ENCODE measurements at regions not wholly inside any gene's neighbourhood (a gene's known extent, or its start where the extent isn't known, plus 50 kb on each side); places are given as distances from the start of the nearest gene placed in this dataset.
"Not testable (repeated sequence)": the region's sequence is repeated elsewhere in the genome, so short reads cannot be mapped to it uniquely, and the experiment has no call there.

- not testable (repeated sequence) for H3K27ac ChIP-seq (ENCODE audit: low read depth); H3K4me1 ChIP-seq (ENCODE audit: insufficient read depth); DNase-seq (ENCODE audit: extremely low spot score); H3K4me3 ChIP-seq (ENCODE audit: low read depth, low read length); H3K36me3 ChIP-seq (ENCODE audit: insufficient read depth)
- WGBS = 90% methylated on average over 4 of the region's 4 CpGs
These were observed 178.5 kb upstream of the GRIN3A start for GRCh38 chr9:101916948-101917347.

- H3K4me1 ChIP-seq (ENCODE audit: insufficient read depth) = no peaks in the 10 kb centered on the region
- no peak for DNase-seq (ENCODE audit: extremely low spot score)
- WGBS = 46% methylated on average over 1 of the region's 1 CpG
- no peaks in the 10 kb centered on the region for H3K36me3 ChIP-seq (ENCODE audit: insufficient read depth)
- no peak overlapping the region for H3K4me3 ChIP-seq (ENCODE audit: low read depth, low read length)
- H3K27ac ChIP-seq (ENCODE audit: low read depth) = no peak overlapping the region
These were observed 177.0 kb upstream of the GRIN3A start for GRCh38 chr9:101915482-101915881.

- H3K4me1 ChIP-seq (ENCODE audit: insufficient read depth) = no peaks in the 10 kb centered on the region
- no peaks in the 10 kb centered on the region for H3K36me3 ChIP-seq (ENCODE audit: insufficient read depth)
- no peak for DNase-seq (ENCODE audit: extremely low spot score)
- 19% methylated on average over 1 of the region's 1 CpG for WGBS
- no peak overlapping the region for H3K27ac ChIP-seq (ENCODE audit: low read depth)
- H3K4me3 ChIP-seq (ENCODE audit: low read depth, low read length) = no peak overlapping the region
These were observed 174.3 kb upstream of the GRIN3A start for GRCh38 chr9:101912698-101913097.

- H3K4me1 ChIP-seq (ENCODE audit: insufficient read depth) = no peaks in the 10 kb centered on the region
- DNase-seq (ENCODE audit: extremely low spot score) = no peak
- WGBS = 81% methylated on average over 2 of the region's 2 CpGs
- H3K36me3 ChIP-seq (ENCODE audit: insufficient read depth) = no peaks in the 10 kb centered on the region
- H3K27ac ChIP-seq (ENCODE audit: low read depth) = no peak overlapping the region
- H3K4me3 ChIP-seq (ENCODE audit: low read depth, low read length) = no peak overlapping the region
These were observed 169.0 kb upstream of the GRIN3A start for GRCh38 chr9:101907466-101907865.

- H3K4me3 ChIP-seq (ENCODE audit: low read depth, low read length) = no peak overlapping the region
- DNase-seq (ENCODE audit: extremely low spot score) = no peak
- H3K36me3 ChIP-seq (ENCODE audit: insufficient read depth) = no peaks in the 10 kb centered on the region
- H3K4me1 ChIP-seq (ENCODE audit: insufficient read depth) = no peaks in the 10 kb centered on the region
- H3K27ac ChIP-seq (ENCODE audit: low read depth) = no peak overlapping the region
- WGBS = 88% methylated on average over 1 of the region's 1 CpG
These were observed 166.4 kb upstream of the GRIN3A start for GRCh38 chr9:101904845-101905244.

GRCh38 chr9:101902051-101902450 lies 163.6 kb upstream of the GRIN3A start:
- no peaks in the 10 kb centered on the region for H3K36me3 ChIP-seq (ENCODE audit: insufficient read depth)
- 27% methylated on average over 2 of the region's 2 CpGs for WGBS
- no peak for DNase-seq (ENCODE audit: extremely low spot score)
- no peak overlapping the region for H3K4me3 ChIP-seq (ENCODE audit: low read depth, low read length)
- H3K27ac ChIP-seq (ENCODE audit: low read depth) = no peak overlapping the region
- H3K4me1 ChIP-seq (ENCODE audit: insufficient read depth) = no peaks in the 10 kb centered on the region

GRCh38 chr9:101897196-101897595 lies 158.7 kb upstream of the GRIN3A start:
- 88% methylated on average over 1 of the region's 1 CpG for WGBS
- Histone ChIP-seq H3K27ac (ENCODE audit: low read depth) (no peak overlapping the region), H3K4me3 (ENCODE audit: low read depth, low read length) (no peak overlapping the region), H3K4me1 (ENCODE audit: insufficient read depth) (no peaks in the 10 kb centered on the region), H3K36me3 (ENCODE audit: insufficient read depth) (no peaks in the 10 kb centered on the region)
- DNase-seq (ENCODE audit: extremely low spot score) = no peak

- no peaks in the 10 kb centered on the region for H3K36me3 ChIP-seq (ENCODE audit: insufficient read depth)
- no peaks in the 10 kb centered on the region for H3K4me1 ChIP-seq (ENCODE audit: insufficient read depth)
- 75% methylated on average over 7 of the region's 7 CpGs for WGBS
- H3K4me3 ChIP-seq (ENCODE audit: low read depth, low read length) = no peak overlapping the region
- H3K27ac ChIP-seq (ENCODE audit: low read depth) = no peak overlapping the region
- no peak for DNase-seq (ENCODE audit: extremely low spot score)
These were observed 155.5 kb upstream of the GRIN3A start for GRCh38 chr9:101893661-101894646.

GRCh38 chr9:101881508-101881907 lies 143.1 kb upstream of the GRIN3A start:
- DNase-seq (ENCODE audit: extremely low spot score) = no peak
- no peaks in the 10 kb centered on the region for H3K36me3 ChIP-seq (ENCODE audit: insufficient read depth)
- H3K27ac ChIP-seq (ENCODE audit: low read depth) = no peak overlapping the region
- H3K4me3 ChIP-seq (ENCODE audit: low read depth, low read length) = no peak overlapping the region
- H3K4me1 ChIP-seq (ENCODE audit: insufficient read depth) = no peaks in the 10 kb centered on the region
- 64% methylated on average over 2 of the region's 2 CpGs for WGBS

GRCh38 chr9:101880846-101881245 lies 142.4 kb upstream of the GRIN3A start:
- no peak for DNase-seq (ENCODE audit: extremely low spot score)
- no peak overlapping the region for H3K27ac ChIP-seq (ENCODE audit: low read depth)

GRCh38 chr9:101878734-101879133 lies 140.3 kb upstream of the GRIN3A start:
- WGBS = 51% methylated on average over 4 of the region's 4 CpGs
- H3K36me3 ChIP-seq (ENCODE audit: insufficient read depth) = no peaks in the 10 kb centered on the region
- H3K27ac ChIP-seq (ENCODE audit: low read depth) = no peak overlapping the region
- H3K4me3 ChIP-seq (ENCODE audit: low read depth, low read length) = no peak overlapping the region
- DNase-seq (ENCODE audit: extremely low spot score) = no peak
- H3K4me1 ChIP-seq (ENCODE audit: insufficient read depth) = no peaks in the 10 kb centered on the region

More at GRCh38 chr9:101880846-101881245, 142.4 kb upstream of the GRIN3A start:
- H3K36me3 ChIP-seq (ENCODE audit: insufficient read depth) = no peaks in the 10 kb centered on the region
- no peak overlapping the region for H3K4me3 ChIP-seq (ENCODE audit: low read depth, low read length)
- H3K4me1 ChIP-seq (ENCODE audit: insufficient read depth) = no peaks in the 10 kb centered on the region

GRCh38 chr9:101877439-101877838 lies 139.0 kb upstream of the GRIN3A start:
- Histone ChIP-seq H3K4me3 (ENCODE audit: low read depth, low read length) (no peak overlapping the region), H3K4me1 (ENCODE audit: insufficient read depth) (no peaks in the 10 kb centered on the region), H3K27ac (ENCODE audit: low read depth) (no peak overlapping the region), H3K36me3 (ENCODE audit: insufficient read depth) (no peaks in the 10 kb centered on the region)
- WGBS = 67% methylated on average over 1 of the region's 1 CpG
- no peak for DNase-seq (ENCODE audit: extremely low spot score)

- WGBS = 82% methylated on average over 2 of the region's 2 CpGs
- H3K4me1 ChIP-seq (ENCODE audit: insufficient read depth) = no peaks in the 10 kb centered on the region
- no peak overlapping the region for H3K27ac ChIP-seq (ENCODE audit: low read depth)
These were observed 123.0 kb upstream of the GRIN3A start for GRCh38 chr9:101861472-101861871.

GRCh38 chr9:101860920-101861319 lies 122.5 kb upstream of the GRIN3A start:
- Histone ChIP-seq H3K4me3 (ENCODE audit: low read depth, low read length) (no peak overlapping the region), H3K36me3 (ENCODE audit: insufficient read depth) (no peaks in the 10 kb centered on the region), H3K4me1 (ENCODE audit: insufficient read depth) (no peaks in the 10 kb centered on the region), H3K27ac (ENCODE audit: low read depth) (no peak overlapping the region)
- no peak for DNase-seq (ENCODE audit: extremely low spot score)
- WGBS = 98% methylated on average over 1 of the region's 1 CpG

More at GRCh38 chr9:101861472-101861871, 123.0 kb upstream of the GRIN3A start:
- Histone ChIP-seq H3K36me3 (ENCODE audit: insufficient read depth) (no peaks in the 10 kb centered on the region), H3K4me3 (ENCODE audit: low read depth, low read length) (no peak overlapping the region)
- no peak for DNase-seq (ENCODE audit: extremely low spot score)
